ENCODE measurements at regions not wholly inside any gene's neighbourhood (a gene's known extent, or its start where the extent isn't known, plus 50 kb on each side); places are given as distances from the start of the nearest gene placed in this dataset.

GRCh38 chr10:109166935-109167334 lies 756.4 kb downstream of the XPNPEP1 start:
- TF ChIP-seq CTCF (IDR thresholded peaks at IDR 0.05) (no peak), POLR2A (IDR thresholded peaks at IDR 0.05) (no peak)

Data from uterus (tissue), 2 donors.